ENCODE measurements at regions not wholly inside any gene's neighbourhood (a gene's known extent, or its start where the extent isn't known, plus 50 kb on each side); places are given as distances from the start of the nearest gene placed in this dataset.

- TF ChIP-seq, protein P1, sequence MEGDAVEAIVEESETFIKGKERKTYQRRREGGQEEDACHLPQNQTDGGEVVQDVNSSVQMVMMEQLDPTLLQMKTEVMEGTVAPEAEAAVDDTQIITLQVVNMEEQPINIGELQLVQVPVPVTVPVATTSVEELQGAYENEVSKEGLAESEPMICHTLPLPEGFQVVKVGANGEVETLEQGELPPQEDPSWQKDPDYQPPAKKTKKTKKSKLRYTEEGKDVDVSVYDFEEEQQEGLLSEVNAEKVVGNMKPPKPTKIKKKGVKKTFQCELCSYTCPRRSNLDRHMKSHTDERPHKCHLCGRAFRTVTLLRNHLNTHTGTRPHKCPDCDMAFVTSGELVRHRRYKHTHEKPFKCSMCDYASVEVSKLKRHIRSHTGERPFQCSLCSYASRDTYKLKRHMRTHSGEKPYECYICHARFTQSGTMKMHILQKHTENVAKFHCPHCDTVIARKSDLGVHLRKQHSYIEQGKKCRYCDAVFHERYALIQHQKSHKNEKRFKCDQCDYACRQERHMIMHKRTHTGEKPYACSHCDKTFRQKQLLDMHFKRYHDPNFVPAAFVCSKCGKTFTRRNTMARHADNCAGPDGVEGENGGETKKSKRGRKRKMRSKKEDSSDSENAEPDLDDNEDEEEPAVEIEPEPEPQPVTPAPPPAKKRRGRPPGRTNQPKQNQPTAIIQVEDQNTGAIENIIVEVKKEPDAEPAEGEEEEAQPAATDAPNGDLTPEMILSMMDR (IDR thresholded peaks at IDR 0.05; ENCODE audit: low read depth, low read length, poor library complexity, severe bottlenecking): no peak
- TF ChIP-seq EZH2phosphoT487 (IDR thresholded peaks at IDR 0.05; ENCODE audit: borderline replicate concordance, low read length): no peak
Observed at GRCh38 chr18:42576124-42576523, 539.4 kb downstream of the RIT2 start.

All from DOHH2 (cell line).